ENCODE measurements at regions not wholly inside any gene's neighbourhood (a gene's known extent, or its start where the extent isn't known, plus 50 kb on each side); places are given as distances from the start of the nearest gene placed in this dataset.
"Not testable (repeated sequence)": the region's sequence is repeated elsewhere in the genome, so short reads cannot be mapped to it uniquely, and the experiment has no call there.

- no peak for DNase-seq (ENCODE audit: low read depth in 2 of 2)
Observed at GRCh38 chrX:1140236-1140681, 72.2 kb downstream of the CRLF2 start.

GRCh38 chrX:1139185-1139500, 73.3 kb downstream of the CRLF2 start:
- no peak for DNase-seq (ENCODE audit: low read depth in 2 of 2)

GRCh38 chrX:1138476-1139184, 73.8 kb downstream of the CRLF2 start:
- DNase-seq (ENCODE audit: low read depth in 2 of 2): no peak

- DNase-seq (ENCODE audit: low read depth in 2 of 2): no peak
Observed at GRCh38 chrX:1137531-1137930, 74.9 kb downstream of the CRLF2 start.

- DNase-seq (ENCODE audit: low read depth in 2 of 2): not testable (repeated sequence)
Observed at GRCh38 chrX:1136582-1136981, 75.9 kb downstream of the CRLF2 start.

- no peak for DNase-seq (ENCODE audit: low read depth in 2 of 2)
Observed at GRCh38 chrX:1134976-1135375, 77.5 kb downstream of the CRLF2 start.

- no peak for DNase-seq (ENCODE audit: low read depth in 2 of 2)
Observed at GRCh38 chrX:1134156-1134555, 78.3 kb downstream of the CRLF2 start.

- no peak for DNase-seq (ENCODE audit: low read depth in 2 of 2)
Observed at GRCh38 chrX:1126738-1127137, 85.7 kb downstream of the CRLF2 start.

GRCh38 chrX:1124531-1124930, 87.9 kb downstream of the CRLF2 start:
- no peak for DNase-seq (ENCODE audit: low read depth in 2 of 2)

- DNase-seq (ENCODE audit: low read depth in 2 of 2): not testable (repeated sequence)
Observed at GRCh38 chrX:1122851-1123250, 89.6 kb downstream of the CRLF2 start.

- no peak for DNase-seq (ENCODE audit: low read depth in 2 of 2)
Observed at GRCh38 chrX:1119275-1119674, 93.2 kb downstream of the CRLF2 start.

GRCh38 chrX:1118572-1119199, 93.8 kb downstream of the CRLF2 start:
- no peak for DNase-seq (ENCODE audit: low read depth in 2 of 2)

GRCh38 chrX:1115411-1115810, 97.0 kb downstream of the CRLF2 start:
- DNase-seq (ENCODE audit: low read depth in 2 of 2): not testable (repeated sequence)

- no peak for DNase-seq (ENCODE audit: low read depth in 2 of 2)
Observed at GRCh38 chrX:1112321-1112720, 100.1 kb downstream of the CRLF2 start.

- DNase-seq (ENCODE audit: low read depth in 2 of 2): no peak
Observed at GRCh38 chrX:1111601-1112300, 100.7 kb downstream of the CRLF2 start.

GRCh38 chrX:1109580-1110119, 102.8 kb downstream of the CRLF2 start:
- no peak for DNase-seq (ENCODE audit: low read depth in 2 of 2)

- DNase-seq (ENCODE audit: low read depth in 2 of 2): no peak
Observed at GRCh38 chrX:1108501-1109445, 103.7 kb downstream of the CRLF2 start.

GRCh38 chrX:1106478-1107210, 105.8 kb downstream of the CRLF2 start:
- DNase-seq (ENCODE audit: low read depth in 2 of 2): no peak

- no peak for DNase-seq (ENCODE audit: low read depth in 2 of 2)
Observed at GRCh38 chrX:1105671-1106419, 106.6 kb downstream of the CRLF2 start.

- not testable (repeated sequence) for DNase-seq (ENCODE audit: low read depth in 2 of 2)
Observed at GRCh38 chrX:1105031-1105430, 107.4 kb downstream of the CRLF2 start.

Data from lung microvascular endothelial cell (primary cell).